ENCODE measurements at regions not wholly inside any gene's neighbourhood (a gene's known extent, or its start where the extent isn't known, plus 50 kb on each side); places are given as distances from the start of the nearest gene placed in this dataset.

GRCh38 chr4:35723973-35724372 lies 520.3 kb downstream of the ARAP2 start:
- no peak overlapping the region for H3K4me3 Mint-ChIP-seq
- peaks cover 3% of the 10 kb centered on the region for H3K9me3 Mint-ChIP-seq
- CTCF ChIA-PET, result no interaction called here
- H3K36me3 Mint-ChIP-seq (ENCODE audit: low read depth), result no peaks in the 10 kb centered on the region
- DNase-seq (no peak), ATAC-seq (ENCODE audit: poor library complexity) (no peak)
- POLR2A ChIA-PET, result no interaction called here
- H3K4me3 ChIP-seq (ENCODE audit: low read length), result no peak overlapping the region
- intact Hi-C loops (cut with DNase I, micrococcal nuclease), result no loop called here
- no peaks in the 10 kb centered on the region for H3K4me1 ChIP-seq (ENCODE audit: insufficient read depth, low read length)
- H3K36me3 ChIP-seq (ENCODE audit: insufficient read depth, low read length), result no peaks in the 10 kb centered on the region
- H3K27me3 Mint-ChIP-seq, result no peaks in the 10 kb centered on the region
- no peaks in the 10 kb centered on the region for H3K9me3 ChIP-seq (ENCODE audit: control insufficient read depth in 1 of 2, insufficient read depth in 1 of 2, low read length in 2 of 2)
- H3K27me3 ChIP-seq (ENCODE audit: control insufficient read depth in 1 of 2, insufficient read depth in 2 of 2, low read length in 2 of 2), result no peaks in the 10 kb centered on the region
- TF ChIP-seq CTCF (IDR thresholded peaks at IDR 0.05), result no peak
- H3K27ac ChIP-seq (ENCODE audit: low read depth in 1 of 2, low read length in 2 of 2), result no peak overlapping the region
- H3K27ac Mint-ChIP-seq, result no peak overlapping the region
- no peaks in the 10 kb centered on the region for H3K4me1 Mint-ChIP-seq (ENCODE audit: low read depth)

- CTCF ChIA-PET, result no interaction called here
- intact Hi-C loops (cut with DNase I, micrococcal nuclease), result no loop called here
- DNase-seq, result no peak
Measured at GRCh38 chr4:35725131-35725530, 519.2 kb downstream of the ARAP2 start.

GRCh38 chr4:35730414-35730813 lies 513.9 kb downstream of the ARAP2 start:
- Histone ChIP-seq H3K4me1 (ENCODE audit: insufficient read depth, low read length) (no peaks in the 10 kb centered on the region), H3K9me3 (ENCODE audit: control insufficient read depth in 1 of 2, insufficient read depth in 1 of 2, low read length in 2 of 2) (no peaks in the 10 kb centered on the region), H3K36me3 (ENCODE audit: insufficient read depth, low read length) (no peaks in the 10 kb centered on the region), H3K27me3 (ENCODE audit: control insufficient read depth in 1 of 2, insufficient read depth in 2 of 2, low read length in 2 of 2) (no peaks in the 10 kb centered on the region), H3K27ac (ENCODE audit: low read depth in 1 of 2, low read length in 2 of 2) (no peak overlapping the region), H3K4me3 (ENCODE audit: low read length) (no peak overlapping the region)
- H3K4me3 Mint-ChIP-seq, result no peak overlapping the region
- intact Hi-C loops (cut with DNase I, micrococcal nuclease), result no loop called here
- no peak overlapping the region for H3K27ac Mint-ChIP-seq
- H3K36me3 Mint-ChIP-seq (ENCODE audit: low read depth), result no peaks in the 10 kb centered on the region
- POLR2A ChIA-PET, result no interaction called here
- no peaks in the 10 kb centered on the region for H3K27me3 Mint-ChIP-seq
- ATAC-seq (ENCODE audit: poor library complexity) (no peak), DNase-seq (no peak)
- H3K9me3 Mint-ChIP-seq, result peaks cover 2% of the 10 kb centered on the region
- no peaks in the 10 kb centered on the region for H3K4me1 Mint-ChIP-seq (ENCODE audit: low read depth)
- no peak for TF ChIP-seq CTCF (IDR thresholded peaks at IDR 0.05)
- CTCF ChIA-PET, result no interaction called here

More at GRCh38 chr4:35725131-35725530, 519.2 kb downstream of the ARAP2 start:
- no peak overlapping the region for H3K4me3 ChIP-seq (ENCODE audit: low read length)
- TF ChIP-seq CTCF (IDR thresholded peaks at IDR 0.05), result no peak
- Mint-ChIP-seq H3K4me3 (no peak overlapping the region), H3K4me1 (ENCODE audit: low read depth) (no peaks in the 10 kb centered on the region), H3K27me3 (no peaks in the 10 kb centered on the region), H3K9me3 (peaks cover 3% of the 10 kb centered on the region), H3K36me3 (ENCODE audit: low read depth) (no peaks in the 10 kb centered on the region), H3K27ac (no peak overlapping the region)
- POLR2A ChIA-PET, result no interaction called here
- no peaks in the 10 kb centered on the region for H3K36me3 ChIP-seq (ENCODE audit: insufficient read depth, low read length)
- no peaks in the 10 kb centered on the region for H3K27me3 ChIP-seq (ENCODE audit: control insufficient read depth in 1 of 2, insufficient read depth in 2 of 2, low read length in 2 of 2)
- no peaks in the 10 kb centered on the region for H3K9me3 ChIP-seq (ENCODE audit: control insufficient read depth in 1 of 2, insufficient read depth in 1 of 2, low read length in 2 of 2)
- no peak overlapping the region for H3K27ac ChIP-seq (ENCODE audit: low read depth in 1 of 2, low read length in 2 of 2)
- ATAC-seq (ENCODE audit: poor library complexity), result no peak
- no peaks in the 10 kb centered on the region for H3K4me1 ChIP-seq (ENCODE audit: insufficient read depth, low read length)
